ENCODE measurements at regions not wholly inside any gene's neighbourhood (a gene's known extent, or its start where the extent isn't known, plus 50 kb on each side); places are given as distances from the start of the nearest gene placed in this dataset.
A peak's percentile ranks its signal among the peaks of the same experiment; 100 is the strongest.
"Not testable (repeated sequence)": the region's sequence is repeated elsewhere in the genome, so short reads cannot be mapped to it uniquely, and the experiment has no call there.

GRCh38 chr2:56021579-56021978 lies 98.0 kb upstream of the EFEMP1 start:
- no peak for DNase-seq

- no peak for DNase-seq
Measured at GRCh38 chr2:56025469-56026193, 102.0 kb upstream of the EFEMP1 start.

- no peak for DNase-seq
Measured at GRCh38 chr2:56026828-56027227, 103.2 kb upstream of the EFEMP1 start.

- DNase-seq = no peak
Measured at GRCh38 chr2:56030062-56030461, 106.5 kb upstream of the EFEMP1 start.

- DNase-seq = no peak
Measured at GRCh38 chr2:56030901-56031300, 107.3 kb upstream of the EFEMP1 start.

- DNase-seq = no peak
Measured at GRCh38 chr2:56034258-56034657, 110.7 kb upstream of the EFEMP1 start.

- no peak for DNase-seq
Measured at GRCh38 chr2:56040189-56040588, 116.6 kb upstream of the EFEMP1 start.

- DNase-seq = no peak
Measured at GRCh38 chr2:56040834-56041233, 117.3 kb upstream of the EFEMP1 start.

- no peak for DNase-seq
Measured at GRCh38 chr2:56047136-56047535, 123.6 kb upstream of the EFEMP1 start.

GRCh38 chr2:56049233-56049845 lies 125.8 kb upstream of the EFEMP1 start:
- DNase-seq = no peak

- no peak for DNase-seq
Measured at GRCh38 chr2:56053679-56054078, 130.1 kb upstream of the EFEMP1 start.

- DNase-seq = no peak
Measured at GRCh38 chr2:56055405-56055804, 128.4 kb upstream of the CCDC85A start.

- not testable (repeated sequence) for DNase-seq
Measured at GRCh38 chr2:56061327-56061726, 122.5 kb upstream of the CCDC85A start.

- no peak for DNase-seq
Measured at GRCh38 chr2:56068746-56069145, 115.0 kb upstream of the CCDC85A start.

- DNase-seq = peak; percentile 56
Measured at GRCh38 chr2:56077359-56077915, 106.4 kb upstream of the CCDC85A start.

GRCh38 chr2:56082665-56083064 lies 101.1 kb upstream of the CCDC85A start:
- DNase-seq = no peak

GRCh38 chr2:56084111-56084901 lies 99.5 kb upstream of the CCDC85A start:
- DNase-seq = no peak

- DNase-seq = no peak
Measured at GRCh38 chr2:56086336-56086735, 97.5 kb upstream of the CCDC85A start.

- DNase-seq = no peak
Measured at GRCh38 chr2:56088411-56088810, 95.4 kb upstream of the CCDC85A start.

GRCh38 chr2:56089931-56090330 lies 93.9 kb upstream of the CCDC85A start:
- peak; percentile 14 for DNase-seq

GRCh38 chr2:56099963-56100362 lies 83.8 kb upstream of the CCDC85A start:
- DNase-seq = no peak

- no peak for DNase-seq
Measured at GRCh38 chr2:56100791-56101312, 82.9 kb upstream of the CCDC85A start.

- no peak for DNase-seq
Measured at GRCh38 chr2:56102098-56102497, 81.7 kb upstream of the CCDC85A start.

Measured in hematopoietic multipotent progenitor cell treated with erythropoietin and hydrocortisone succinate and interleukin-3 and kit ligand, for 4 days (in vitro differentiated cells).